LNCaP clone FGC (cell line): ENCODE measurements at regions not wholly inside any gene's neighbourhood (a gene's known extent, or its start where the extent isn't known, plus 50 kb on each side); places are given as distances from the start of the nearest gene placed in this dataset.

ENCODE experiments used
- DNase-seq: peaks from one replicate; pipeline ENCODE4 v3.0.0-alpha.2; 2011; ENCODE audit warnings: low read depth
- H3K4me3 ChIP-seq: 2 replicates; pipeline ENCODE4 v1.5.1; 2011; ENCODE audit warnings: mild to moderate bottlenecking, low read depth, low read length, control low read depth
- CTCF ChIP-seq: IDR thresholded peaks from 2 replicates; pipeline ENCODE4 v1.5.1; 2012; ENCODE audit warnings: mild to moderate bottlenecking; ENCODE audit not compliant: control insufficient read depth, insufficient read depth; ENCODE audit errors: extremely low read depth

GRCh38 chr19:28838909-28839308 is 374.0 kb downstream of the UQCRFS1 start:
- no peak for TF ChIP-seq CTCF
- DNase-seq: no peak
- H3K4me3 ChIP-seq: no peak overlapping the region

- no peak for TF ChIP-seq CTCF
Measured at GRCh38 chr19:28836421-28836820, 376.5 kb downstream of the UQCRFS1 start.

DNA sequence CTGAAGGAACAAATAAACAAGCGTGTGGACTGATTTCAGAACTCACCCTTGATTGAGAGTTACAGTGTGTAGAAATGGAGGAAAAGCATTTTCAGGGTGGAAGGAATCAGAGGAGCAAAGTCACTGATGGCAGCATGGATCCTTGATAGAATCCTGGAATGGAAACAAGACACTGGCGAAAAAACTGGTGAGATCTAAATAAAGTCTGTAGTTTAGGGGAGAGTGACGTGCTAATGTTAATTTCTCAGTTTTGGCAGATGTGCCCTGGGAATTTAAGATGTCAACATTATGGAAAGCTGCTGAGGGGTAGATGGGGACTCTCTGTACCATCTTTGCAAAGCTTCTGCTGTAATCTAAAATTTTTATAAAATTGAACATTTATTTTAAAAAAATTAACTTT is 378.0 kb downstream of the UQCRFS1 start:
- TF ChIP-seq CTCF: no peak
- H3K4me3 ChIP-seq: no peak overlapping the region
- DNase-seq: no peak

More at GRCh38 chr19:28836421-28836820, 376.5 kb downstream of the UQCRFS1 start:
- no peak for DNase-seq
- no peak overlapping the region for H3K4me3 ChIP-seq

DNA sequence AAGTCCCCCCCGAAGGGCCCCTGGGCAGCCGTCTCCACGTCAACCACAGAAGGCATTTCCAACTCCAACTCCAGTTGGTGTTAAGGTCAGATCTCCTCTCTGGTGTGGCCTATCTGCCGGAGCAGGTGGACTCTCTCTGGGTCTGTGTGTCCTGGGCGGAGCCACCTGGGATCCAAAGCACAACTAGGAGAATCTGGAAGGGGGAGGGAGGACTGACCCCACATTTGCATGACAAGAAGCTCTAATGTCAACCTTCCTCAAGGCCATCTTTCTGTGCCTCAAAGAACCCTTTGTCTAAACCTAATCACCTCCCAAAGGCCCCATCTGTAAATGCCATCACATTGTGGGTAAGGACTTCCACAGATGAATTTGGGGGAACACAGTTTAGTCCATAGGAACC is 381.5 kb downstream of the UQCRFS1 start:
- DNase-seq: no peak
- no peak for TF ChIP-seq CTCF
- H3K4me3 ChIP-seq: no peak overlapping the region

DNA sequence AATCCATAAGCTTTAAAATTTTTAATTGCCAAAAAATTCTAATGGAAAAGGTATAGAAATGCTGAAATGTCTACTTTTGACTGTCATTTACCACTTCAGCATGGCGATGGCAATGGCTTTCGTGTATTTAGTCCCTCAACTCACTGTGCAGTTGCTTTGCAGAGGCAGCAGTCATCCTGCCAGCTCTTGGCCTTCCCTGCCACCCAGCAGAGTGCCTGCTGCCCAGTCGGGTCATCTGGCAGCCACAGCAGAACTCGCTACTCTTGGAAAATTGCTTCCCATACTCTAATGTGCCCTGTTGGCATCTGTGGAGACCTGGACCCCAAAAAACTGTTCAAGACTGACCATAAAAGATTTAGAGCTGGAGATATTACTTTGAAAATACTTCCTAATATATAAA is 383.2 kb downstream of the UQCRFS1 start:
- TF ChIP-seq CTCF: no peak
- DNase-seq: no peak
- no peak overlapping the region for H3K4me3 ChIP-seq

DNA sequence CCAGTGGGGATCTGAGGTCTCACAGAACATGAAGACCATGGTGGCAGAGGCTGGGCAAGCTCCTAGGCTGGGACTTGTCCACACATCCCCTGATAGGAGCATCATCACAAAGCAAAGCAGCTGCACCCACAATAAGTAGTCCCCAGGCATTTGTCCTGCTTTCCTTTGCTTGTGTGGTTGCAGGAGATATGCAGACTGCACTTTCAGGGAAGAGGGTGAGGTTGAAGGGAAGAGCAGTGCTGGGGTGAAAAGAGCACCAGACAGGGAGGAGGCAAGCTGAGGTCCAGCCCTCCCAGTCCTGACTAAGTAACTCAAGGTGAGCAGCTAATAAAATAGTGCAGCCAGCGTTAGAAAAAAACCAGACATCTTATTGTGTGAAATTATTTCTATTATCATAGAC is 383.6 kb downstream of the UQCRFS1 start:
- DNase-seq: no peak
- TF ChIP-seq CTCF: no peak
- H3K4me3 ChIP-seq: no peak overlapping the region

DNA sequence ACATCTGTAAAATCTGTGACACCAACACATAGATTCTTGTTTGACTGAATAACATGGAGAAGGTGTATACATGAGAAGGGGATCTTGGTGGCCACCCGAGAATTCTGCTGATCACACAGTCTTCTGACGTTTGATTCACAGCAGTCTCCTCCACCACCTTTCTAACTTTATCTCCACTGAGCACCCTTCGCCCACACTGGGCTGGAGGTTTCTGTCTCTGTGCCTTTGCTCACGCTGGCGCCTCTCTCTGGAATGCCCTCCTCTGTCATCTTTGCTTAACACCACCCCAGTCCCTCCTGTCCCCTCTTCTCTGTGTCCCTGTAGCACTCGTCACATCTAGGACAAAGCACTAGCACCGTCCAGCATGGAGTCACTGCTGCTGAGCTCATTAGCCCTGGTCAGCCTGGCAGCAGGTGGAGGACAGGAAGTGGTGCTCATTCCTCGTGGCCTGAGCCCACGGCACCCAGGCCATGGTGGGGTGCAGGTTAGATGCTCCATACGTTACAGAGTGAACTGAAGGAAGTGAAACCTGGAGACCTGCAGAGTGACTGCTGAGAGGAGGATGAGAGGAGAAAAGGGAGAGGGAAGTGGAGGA is 384.6 kb downstream of the UQCRFS1 start:
- TF ChIP-seq CTCF: no peak
- no peak for DNase-seq
- no peak overlapping the region for H3K4me3 ChIP-seq
